CD14-positive monocyte (primary cell): ENCODE measurements at regions not wholly inside any gene's neighbourhood (a gene's known extent, or its start where the extent isn't known, plus 50 kb on each side); places are given as distances from the start of the nearest gene placed in this dataset.

Experiments used
- DNase-seq, 3 donors: peaks; one replicate each; pipeline ENCODE4 v3.0.0-alpha.2; 2011 to 2022
- H2AFZ ChIP-seq: 2 replicates; pipeline ENCODE4 v1.6.0; 2012; ENCODE audit warnings: mild to moderate bottlenecking, low read depth, low read length, inconsistent platforms; ENCODE audit not compliant: insufficient read depth, poor library complexity, severe bottlenecking
- H3K27ac ChIP-seq, 2 donors: 1 replicate in 1 of 2; 2 replicates in 1 of 2; pipeline ENCODE4 v1.5.1; 2012 to 2013; ENCODE audit warnings: low read length in 2 of 2, control low read depth in 1 of 2, inconsistent platforms in 1 of 2, low read depth in 1 of 2, mild to moderate bottlenecking in 1 of 2
- H3K27me3 ChIP-seq, 2 donors: one replicate each; pipeline versions ENCODE4 v1.6.0 to v1.6.1; 2011 to 2013; ENCODE audit warnings: low read length in 2 of 2; ENCODE audit not compliant: control insufficient read depth in 2 of 2, insufficient read depth in 2 of 2
- H3K36me3 ChIP-seq, 2 donors: replicated peaks in 1 of 2; 1 replicate in 1 of 2; 2 replicates in 1 of 2; pipeline versions ENCODE4 v1.5.1 to v1.6.1; 2012 to 2013; ENCODE audit warnings: low read length in 2 of 2, control low read depth in 1 of 2, inconsistent platforms in 1 of 2, mild to moderate bottlenecking in 1 of 2; ENCODE audit not compliant: insufficient read depth in 2 of 2, control insufficient read depth in 1 of 2
- H3K4me1 ChIP-seq, 2 donors: 1 replicate in 1 of 2; 2 replicates in 1 of 2; pipeline versions ENCODE4 v1.5.1 to v1.6.1; 2012 to 2013; ENCODE audit warnings: low read length in 2 of 2, control low read depth in 1 of 2, inconsistent platforms in 1 of 2, mild to moderate bottlenecking in 1 of 2, moderate library complexity in 1 of 2; ENCODE audit not compliant: insufficient read depth in 2 of 2, control insufficient read depth in 1 of 2
- H3K4me2 ChIP-seq: replicated peaks from 2 replicates; pipeline ENCODE3; 2012; ENCODE audit warnings: low read length, moderate library complexity, mild to moderate bottlenecking; ENCODE audit not compliant: poor library complexity, severe bottlenecking; ENCODE audit errors: extremely low read depth
- H3K4me3 ChIP-seq, 3 experiments: fragments of 200-600 bp in 1 of 3; sonication (generic) in 1 of 3; replicated peaks in 1 of 3; 1 replicate in 2 of 3; 2 replicates in 1 of 3; pipeline ENCODE4 v1.5.1; 2011 to 2013; ENCODE audit warnings: low read length in 3 of 3, mild to moderate bottlenecking in 3 of 3, control low read depth in 2 of 3, low read depth in 2 of 3, inconsistent platforms in 1 of 3, moderate library complexity in 1 of 3
- H3K79me2 ChIP-seq: 2 replicates; pipeline ENCODE4 v1.6.0; 2012; ENCODE audit warnings: mild to moderate bottlenecking, control low read depth, inconsistent platforms, low read length, moderate library complexity; ENCODE audit not compliant: insufficient read depth
- H3K9ac ChIP-seq: 2 replicates; pipeline ENCODE4 v1.6.0; 2017; ENCODE audit warnings: low read length, mild to moderate bottlenecking; ENCODE audit not compliant: insufficient read depth, poor library complexity, severe bottlenecking
- H3K9me3 ChIP-seq, 2 donors: replicated peaks in 1 of 2; 1 replicate in 1 of 2; 2 replicates in 1 of 2; pipeline versions ENCODE4 v1.5.1 to v1.6.1; 2012 to 2013; ENCODE audit warnings: low read length in 2 of 2, control low read depth in 1 of 2; ENCODE audit not compliant: control insufficient read depth in 1 of 2, insufficient read depth in 1 of 2
- H4K20me1 ChIP-seq: 2 replicates; pipeline ENCODE4 v1.6.0; 2012; ENCODE audit warnings: mild to moderate bottlenecking, low read length, control low read depth, moderate library complexity; ENCODE audit not compliant: insufficient read depth
- H3K27ac Mint-ChIP-seq, 7 donors: one replicate each; pipeline ENCODE4 v1.8.0; 2020; ENCODE audit warnings: mild to moderate bottlenecking in 7 of 7, mixed read lengths in 7 of 7, moderate library complexity in 6 of 7, inconsistent platforms in 2 of 7
- H3K27me3 Mint-ChIP-seq, 3 donors: one replicate each; pipeline ENCODE4 v1.8.0; 2021 to 2022; ENCODE audit warnings: low read depth in 3 of 3, mild to moderate bottlenecking in 3 of 3, mixed read lengths in 3 of 3, moderate library complexity in 3 of 3, inconsistent platforms in 1 of 3
- H3K36me3 Mint-ChIP-seq, 2 donors: one replicate each; pipeline ENCODE4 v1.8.0; 2020; ENCODE audit warnings: mixed read lengths in 2 of 2, inconsistent platforms in 1 of 2, mild to moderate bottlenecking in 1 of 2
- H3K4me1 Mint-ChIP-seq: one replicate; pipeline ENCODE4 v1.8.0; 2020; ENCODE audit warnings: mild to moderate bottlenecking, mixed read lengths
- H3K4me3 Mint-ChIP-seq, 2 donors: one replicate each; pipeline ENCODE4 v1.8.0; 2020; ENCODE audit warnings: mild to moderate bottlenecking in 2 of 2, mixed read lengths in 2 of 2, moderate library complexity in 1 of 2
- H3K9me3 Mint-ChIP-seq, 7 donors: one replicate each; pipeline ENCODE4 v1.8.0; 2020 to 2022; ENCODE audit warnings: mixed read lengths in 7 of 7, mild to moderate bottlenecking in 6 of 7, moderate library complexity in 6 of 7, inconsistent platforms in 2 of 7
- WGBS: methylation state at CpG from one replicate; pipeline ENCODE4 v1.1.5; 2013; ENCODE audit warnings: missing lambda C conversion rate; ENCODE audit not compliant: insufficient coverage; 5-methylcytosine and 5-hydroxymethylcytosine counted together
- intact Hi-C, 2 donors: fragments of 100-400 bp; cut with micrococcal nuclease; formaldehyde crosslinking; loops; one replicate each; pipeline versions ENCODE4 v1.15.0 to v1.15.1; 2023
- TF ChIP-seq, protein P1 (sequence below): fragments of 200-600 bp; IDR thresholded peaks from one replicate; pipeline ENCODE4 v1.8.0; 2022; ENCODE audit warnings: antibody characterized with exemption, mild to moderate bottlenecking

DNA sequence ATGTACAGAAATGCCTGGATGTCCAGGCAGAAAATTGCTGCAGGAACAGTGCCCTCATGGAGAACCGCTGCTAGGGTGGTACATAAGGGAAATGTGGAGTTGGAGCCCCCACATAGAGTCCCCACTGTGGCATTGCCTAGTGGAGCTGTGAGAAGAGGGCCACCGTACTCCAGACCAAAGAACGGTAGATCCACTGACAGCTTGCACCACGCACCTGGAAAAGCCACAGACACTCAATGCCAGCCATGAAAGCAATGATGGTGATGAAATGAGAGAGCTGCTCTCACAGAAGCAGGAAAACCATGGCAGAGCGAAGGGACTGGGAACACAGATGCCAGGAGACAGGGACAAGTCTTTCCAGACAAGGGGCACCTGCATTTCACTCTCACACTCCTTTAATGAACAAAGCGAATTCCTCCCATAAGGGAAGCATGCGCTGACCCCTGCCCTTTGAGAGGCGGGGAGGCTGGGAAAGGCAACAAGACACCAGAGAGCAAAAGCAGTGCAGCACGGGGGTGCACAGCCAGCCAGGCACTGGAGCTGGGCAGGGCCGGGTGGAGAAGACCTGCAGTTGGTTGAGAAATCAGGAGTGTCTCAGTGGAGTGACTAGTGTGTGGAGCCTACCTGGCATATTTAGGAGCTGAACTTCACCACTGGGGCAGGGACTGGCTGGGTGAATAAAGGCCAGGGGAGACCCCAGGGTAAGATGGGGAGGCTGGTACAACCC is 1025.2 kb downstream of the TBC1D22A start:
- no peak overlapping the region for H3K27ac ChIP-seq
- DNase-seq = no peak
- no peak overlapping the region for H3K9ac ChIP-seq
- H3K79me2 ChIP-seq = no peaks in the 10 kb centered on the region
- H3K27me3 ChIP-seq = no peaks in the 10 kb centered on the region
- intact Hi-C loops = no loop called here
- Mint-ChIP-seq H3K36me3 (no peaks in the 10 kb centered on the region), H3K27me3 (peaks cover 0 to 9% (median 3%) of the 10 kb centered on the region in 3 donors), H3K27ac (no peak overlapping the region), H3K9me3 (peaks cover 13 to 23% (median 18%) of the 10 kb centered on the region in 7 donors), H3K4me3 (no peak overlapping the region), H3K4me1 (no peaks in the 10 kb centered on the region)
- TF ChIP-seq, protein P1, sequence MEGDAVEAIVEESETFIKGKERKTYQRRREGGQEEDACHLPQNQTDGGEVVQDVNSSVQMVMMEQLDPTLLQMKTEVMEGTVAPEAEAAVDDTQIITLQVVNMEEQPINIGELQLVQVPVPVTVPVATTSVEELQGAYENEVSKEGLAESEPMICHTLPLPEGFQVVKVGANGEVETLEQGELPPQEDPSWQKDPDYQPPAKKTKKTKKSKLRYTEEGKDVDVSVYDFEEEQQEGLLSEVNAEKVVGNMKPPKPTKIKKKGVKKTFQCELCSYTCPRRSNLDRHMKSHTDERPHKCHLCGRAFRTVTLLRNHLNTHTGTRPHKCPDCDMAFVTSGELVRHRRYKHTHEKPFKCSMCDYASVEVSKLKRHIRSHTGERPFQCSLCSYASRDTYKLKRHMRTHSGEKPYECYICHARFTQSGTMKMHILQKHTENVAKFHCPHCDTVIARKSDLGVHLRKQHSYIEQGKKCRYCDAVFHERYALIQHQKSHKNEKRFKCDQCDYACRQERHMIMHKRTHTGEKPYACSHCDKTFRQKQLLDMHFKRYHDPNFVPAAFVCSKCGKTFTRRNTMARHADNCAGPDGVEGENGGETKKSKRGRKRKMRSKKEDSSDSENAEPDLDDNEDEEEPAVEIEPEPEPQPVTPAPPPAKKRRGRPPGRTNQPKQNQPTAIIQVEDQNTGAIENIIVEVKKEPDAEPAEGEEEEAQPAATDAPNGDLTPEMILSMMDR = no peak
- no peaks in the 10 kb centered on the region for H3K36me3 ChIP-seq
- H4K20me1 ChIP-seq = no peaks in the 10 kb centered on the region
- H3K4me1 ChIP-seq = no peaks in the 10 kb centered on the region
- no peak overlapping the region for H3K4me2 ChIP-seq
- H2AFZ ChIP-seq = no peak overlapping the region
- H3K4me3 ChIP-seq = no peak overlapping the region
- H3K9me3 ChIP-seq = peaks cover 13 to 34% of the 10 kb centered on the region in 2 donors
- 81% methylated on average over 5 of the region's 10 CpGs for WGBS

DNA sequence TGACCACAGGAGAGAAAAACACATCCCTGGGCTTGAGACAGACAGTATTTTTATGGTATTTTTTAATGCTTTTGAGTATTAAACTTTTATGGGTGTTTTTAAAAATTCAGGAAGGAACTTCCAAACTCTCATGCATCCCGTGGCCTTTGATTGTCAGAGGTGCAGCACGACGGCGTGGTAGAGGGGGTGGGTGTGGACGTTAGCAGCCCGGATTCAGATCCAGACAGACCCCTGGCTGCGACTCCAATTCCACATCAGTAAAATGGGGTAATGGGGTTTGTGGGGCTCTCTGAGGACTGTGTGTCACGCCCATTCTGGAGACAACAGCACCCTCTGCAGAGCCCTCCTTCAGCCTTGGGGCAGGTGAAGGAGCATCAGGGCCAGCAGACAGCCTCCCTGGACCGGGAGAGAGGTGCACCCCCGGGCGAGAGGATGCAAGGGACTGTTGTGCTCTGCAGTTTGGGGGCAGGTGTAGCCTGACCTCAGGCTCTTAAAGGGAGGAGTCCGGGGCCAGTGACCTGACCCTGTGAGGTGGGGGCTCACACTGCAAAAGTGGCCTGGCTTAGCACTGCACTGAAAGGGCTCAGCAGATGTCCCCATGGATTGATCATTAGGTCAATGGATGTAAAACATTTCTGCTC is 1024.3 kb downstream of the TBC1D22A start:
- no peak overlapping the region for H3K9ac ChIP-seq
- Mint-ChIP-seq H3K27ac (no peak overlapping the region), H3K27me3 (peaks cover 0 to 9% (median 4%) of the 10 kb centered on the region in 3 donors), H3K4me3 (no peak overlapping the region), H3K4me1 (no peaks in the 10 kb centered on the region), H3K9me3 (peaks cover 13 to 32% (median 18%) of the 10 kb centered on the region in 7 donors), H3K36me3 (no peaks in the 10 kb centered on the region)
- WGBS = 89% methylated on average over 5 of the region's 12 CpGs
- H3K79me2 ChIP-seq = no peaks in the 10 kb centered on the region
- no peak for DNase-seq
- H3K9me3 ChIP-seq = peaks cover 13 to 34% of the 10 kb centered on the region in 2 donors
- no peak overlapping the region for H3K4me3 ChIP-seq
- H3K4me2 ChIP-seq = no peak overlapping the region
- intact Hi-C loops = no loop called here
- no peaks in the 10 kb centered on the region for H3K4me1 ChIP-seq
- no peaks in the 10 kb centered on the region for H4K20me1 ChIP-seq
- TF ChIP-seq, protein P1 = no peak
- H3K27ac ChIP-seq = no peak overlapping the region
- no peaks in the 10 kb centered on the region for H3K36me3 ChIP-seq
- no peaks in the 10 kb centered on the region for H3K27me3 ChIP-seq
- no peak overlapping the region for H2AFZ ChIP-seq
